Cerebellar cortex (tissue), 1 donor: ENCODE measurements at regions not wholly inside any gene's neighbourhood (a gene's known extent, or its start where the extent isn't known, plus 50 kb on each side); places are given as distances from the start of the nearest gene placed in this dataset.

ENCODE experiments used
- DNase-seq: peaks from one replicate; pipeline ENCODE4 v3.0.0-alpha.2; 2015; ENCODE audit warnings: low spot score

DNA sequence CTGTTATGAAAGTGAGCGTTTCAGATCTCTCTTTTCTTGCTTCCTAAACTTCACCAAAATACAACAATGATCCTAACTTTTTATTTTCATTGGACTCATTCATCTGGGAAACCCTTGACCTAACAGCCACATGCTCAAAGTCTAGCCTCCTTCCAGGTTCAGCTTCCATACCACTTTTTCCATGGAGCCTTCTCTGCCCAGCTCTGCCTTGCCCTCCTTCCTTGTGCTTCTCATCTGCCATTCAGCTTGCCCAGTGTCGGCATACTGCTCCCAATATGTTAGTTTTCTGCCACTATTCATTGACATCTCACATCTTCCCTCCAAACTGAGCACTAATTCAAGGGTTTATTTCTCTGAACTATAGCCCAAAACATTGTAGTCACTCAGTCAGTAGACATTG lies 214.7 kb downstream of the RAD51AP2 start:
- no peak for DNase-seq

DNA sequence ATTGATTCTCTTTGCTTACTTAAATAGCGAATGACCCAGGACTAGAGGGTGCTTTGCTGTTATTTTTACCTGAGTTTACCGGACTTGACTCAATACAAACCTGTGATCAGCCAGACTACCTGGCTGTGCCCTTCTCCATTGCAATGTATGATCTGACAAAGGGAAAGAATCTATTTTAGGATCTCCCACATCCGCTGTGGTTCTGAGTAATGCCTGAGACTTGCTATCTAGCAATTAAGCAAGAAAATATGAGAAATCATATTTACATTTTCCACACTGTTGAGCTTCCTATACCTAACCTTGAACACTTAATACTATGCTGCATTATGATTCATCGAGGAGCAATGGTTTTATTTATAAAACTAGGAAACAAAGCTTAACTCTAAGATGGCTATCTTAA lies 215.2 kb downstream of the RAD51AP2 start:
- DNase-seq: no peak

- DNase-seq: no peak
Measured at GRCh38 chr2:17302281-17302680, 216.0 kb downstream of the RAD51AP2 start.

DNA sequence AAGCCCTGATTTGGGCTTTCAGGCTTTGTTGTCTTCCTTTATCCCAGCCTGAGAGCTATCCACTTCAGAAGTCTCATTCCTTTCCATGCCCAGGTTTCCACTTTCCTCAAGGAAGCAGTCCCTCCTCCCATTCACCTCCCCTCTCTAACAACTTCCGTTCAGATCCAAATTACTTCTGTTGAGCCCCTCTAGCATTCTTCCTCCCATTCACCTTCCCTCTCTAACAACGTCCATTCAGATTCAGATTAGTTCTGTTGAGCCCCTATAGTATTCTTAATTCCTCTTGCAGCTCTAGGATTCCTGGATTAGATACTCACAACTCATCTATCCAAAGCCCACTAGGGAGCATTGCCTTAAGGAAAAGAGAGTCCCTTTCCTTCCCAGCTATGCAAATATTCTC lies 216.8 kb downstream of the RAD51AP2 start:
- no peak for DNase-seq

DNA sequence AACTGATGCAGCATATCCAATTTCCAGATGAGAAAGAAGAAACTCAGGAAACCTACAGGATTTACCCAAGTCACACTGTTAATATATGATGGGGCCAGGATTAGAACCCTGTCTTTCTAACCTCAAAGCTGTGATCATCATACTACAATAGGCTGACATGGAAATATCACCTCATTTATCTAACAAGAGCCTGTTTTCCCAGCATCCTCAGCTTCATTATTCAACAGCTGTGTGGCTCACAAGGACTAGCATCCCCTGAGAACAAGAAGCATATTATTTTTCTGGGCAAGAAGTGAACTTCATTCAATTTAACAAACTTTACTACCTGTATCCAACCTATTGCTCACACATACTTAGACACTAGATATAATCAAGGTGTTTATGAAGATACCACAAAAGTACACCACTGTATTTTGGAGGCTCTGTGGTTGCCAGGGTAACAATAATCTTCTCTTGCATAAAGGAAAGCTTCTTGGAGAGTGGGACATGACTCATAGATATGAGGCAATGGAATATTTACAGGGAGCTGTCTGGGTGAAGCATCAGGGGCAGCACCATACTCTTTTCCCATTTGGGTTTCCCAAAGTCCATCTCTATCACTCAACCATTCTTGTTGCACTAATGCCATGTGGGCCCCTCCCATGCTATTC lies 218.2 kb downstream of the RAD51AP2 start:
- no peak for DNase-seq

- DNase-seq: no peak
Measured at GRCh38 chr2:17298453-17298852, 219.8 kb downstream of the RAD51AP2 start.

DNA sequence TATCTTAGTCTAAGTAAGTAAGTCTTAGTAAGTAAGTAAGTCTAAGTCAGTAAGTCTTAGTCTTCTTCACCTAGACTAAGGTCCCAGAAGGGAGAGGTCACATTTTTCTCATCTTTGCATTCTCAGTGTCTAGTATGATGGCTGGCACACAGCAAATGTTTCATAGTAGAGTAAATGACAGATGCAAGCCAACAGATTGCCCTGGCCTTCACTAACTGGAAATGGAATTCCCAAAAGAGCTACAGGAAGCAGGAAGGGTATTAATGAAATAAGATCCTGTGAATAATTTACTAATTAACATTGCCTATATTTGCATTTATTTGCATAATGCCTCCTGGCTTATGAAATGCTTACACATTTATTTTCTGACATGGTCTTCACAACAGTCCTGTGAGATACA lies 221.6 kb downstream of the RAD51AP2 start:
- DNase-seq: peak; percentile 52

DNA sequence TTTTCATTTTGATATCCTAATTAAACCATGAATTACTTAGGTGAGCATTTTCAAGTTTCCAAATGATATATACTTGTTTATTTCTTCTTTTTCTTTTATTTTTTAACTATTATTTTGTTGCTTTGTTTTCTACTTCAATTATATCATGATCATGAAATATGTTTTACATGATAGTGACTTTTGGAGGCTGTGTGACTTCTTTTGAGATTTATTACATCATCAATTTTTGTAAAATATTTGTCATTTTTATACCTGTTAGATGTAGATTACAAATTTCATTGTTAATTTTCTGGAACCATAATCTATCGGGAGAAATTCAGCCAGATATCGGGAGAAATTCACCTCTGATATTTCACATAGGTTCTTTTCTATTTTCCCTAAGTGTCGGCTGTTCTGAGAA lies 228.6 kb downstream of the RAD51AP2 start:
- DNase-seq: no peak

DNA sequence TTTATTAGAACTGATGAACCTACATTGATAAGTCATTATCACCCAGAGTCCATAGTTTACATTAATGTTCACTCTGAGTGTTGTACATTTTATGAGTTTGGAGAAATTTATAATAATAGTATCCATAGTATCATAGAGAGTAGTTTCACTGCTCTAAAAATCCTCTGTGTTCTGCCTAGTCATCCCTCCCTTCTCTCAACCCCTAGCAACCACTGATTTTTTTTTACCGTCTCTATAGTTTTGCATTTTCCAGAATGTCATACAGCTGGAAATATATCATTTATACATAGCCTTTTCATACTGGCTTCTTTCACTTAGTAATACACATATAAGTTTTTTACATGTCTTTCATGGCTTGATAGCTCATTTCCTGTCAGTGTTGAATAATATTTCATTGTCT lies 231.1 kb downstream of the RAD51AP2 start:
- no peak for DNase-seq

DNA sequence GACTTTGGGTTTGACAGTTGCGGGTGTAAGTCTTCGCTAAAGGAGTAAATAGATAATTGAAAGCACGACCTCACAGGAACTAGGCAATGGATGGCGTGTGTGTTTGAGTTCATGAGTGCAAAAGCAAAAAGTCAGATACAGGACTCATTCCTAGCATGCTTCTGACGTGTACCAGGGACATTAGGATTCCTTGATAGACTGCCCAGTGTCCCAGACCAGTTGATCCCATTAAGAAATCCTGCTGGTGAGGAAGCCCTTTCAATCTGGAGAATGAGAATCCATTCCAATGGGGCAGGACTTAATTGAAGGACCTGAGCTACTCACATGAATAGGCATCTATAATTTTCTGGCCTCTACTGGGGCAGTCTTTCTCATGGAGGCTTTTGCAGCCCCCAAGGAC lies 235.4 kb downstream of the RAD51AP2 start:
- no peak for DNase-seq

DNA sequence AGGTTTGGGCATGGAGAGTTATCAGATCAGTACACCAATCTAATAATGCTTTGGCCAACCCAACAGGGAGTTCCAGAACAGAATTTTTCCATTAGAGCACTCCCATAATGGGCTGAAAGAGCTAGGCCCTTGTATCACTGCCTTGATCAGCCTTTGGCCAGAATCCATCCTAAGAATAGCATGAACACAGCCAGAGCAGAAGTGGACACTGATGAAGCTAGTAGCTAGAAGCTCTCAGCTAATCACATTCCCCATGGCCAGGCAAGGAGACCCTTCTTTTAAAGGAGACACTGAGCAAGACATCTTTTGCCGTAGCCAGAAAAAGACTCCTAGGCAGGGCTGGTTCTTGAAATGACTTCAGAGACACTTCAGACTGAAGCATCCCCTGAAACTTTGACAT lies 236.0 kb downstream of the RAD51AP2 start:
- DNase-seq: no peak

GRCh38 chr2:17276220-17276619 lies 242.0 kb downstream of the RAD51AP2 start:
- DNase-seq: no peak

DNA sequence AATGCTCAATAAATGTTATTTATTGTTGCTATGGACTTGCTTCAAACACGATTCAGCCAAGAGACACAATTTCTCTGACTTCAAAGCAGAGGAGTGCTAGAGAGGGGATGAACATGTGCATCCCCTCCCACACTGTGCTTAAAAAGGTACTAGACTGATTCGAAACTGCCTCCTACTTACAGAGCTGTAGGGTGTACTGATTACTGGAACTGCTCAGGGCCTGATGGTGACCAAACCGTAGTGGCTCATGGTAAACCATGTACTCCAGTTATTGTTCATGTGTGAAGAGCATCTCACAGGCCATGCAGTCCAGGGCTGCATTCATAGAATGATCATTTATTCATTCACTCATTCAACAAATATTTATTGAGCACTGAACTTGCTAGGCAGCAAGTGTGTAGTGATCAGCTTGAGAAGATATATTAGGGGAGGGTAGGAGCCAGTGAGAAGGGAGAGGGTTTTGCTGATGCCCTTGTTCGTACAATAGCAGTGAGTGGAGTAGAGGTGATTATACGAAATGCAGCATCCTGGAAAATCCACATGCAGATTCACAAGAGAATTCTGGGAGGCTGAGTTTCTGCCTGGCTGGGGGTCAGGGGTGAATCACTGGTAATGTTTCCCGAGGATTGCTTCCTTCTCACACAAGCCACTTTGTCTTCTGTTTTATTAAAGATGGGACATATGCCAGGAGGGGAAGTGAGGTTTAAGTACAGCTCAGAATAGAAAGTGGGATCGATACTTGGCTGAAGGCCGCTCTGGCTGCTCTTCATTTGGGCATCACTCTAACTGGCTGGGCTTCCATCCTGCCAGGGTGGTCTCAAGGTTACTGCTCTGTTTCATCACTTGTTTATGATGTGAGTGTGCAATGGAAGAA lies 245.4 kb downstream of the RAD51AP2 start:
- no peak for DNase-seq

- no peak for DNase-seq
Measured at GRCh38 chr2:17272170-17272569, 246.1 kb downstream of the RAD51AP2 start.

GRCh38 chr2:17271416-17271815 lies 246.8 kb downstream of the RAD51AP2 start:
- no peak for DNase-seq

DNA sequence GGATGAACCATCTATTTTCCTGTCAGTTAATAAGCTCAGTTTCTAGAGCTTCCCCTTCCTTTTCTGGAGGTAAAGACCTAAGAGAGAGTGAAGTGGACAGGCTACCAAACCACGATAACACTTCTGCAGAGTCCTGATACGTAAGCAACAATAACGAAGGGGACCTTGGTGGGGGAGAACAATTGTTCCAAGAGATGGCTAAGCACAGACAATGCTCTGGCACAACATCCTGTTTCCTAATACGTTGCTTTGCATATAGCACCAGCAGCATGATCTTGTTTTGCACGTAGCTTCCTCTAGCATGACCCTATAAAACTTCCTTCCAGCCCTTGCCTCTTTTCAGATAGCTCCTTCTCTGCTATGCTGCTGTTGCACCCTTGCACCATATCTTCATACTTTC lies 247.3 kb downstream of the RAD51AP2 start:
- DNase-seq: no peak

GRCh38 chr2:17263570-17263968 lies 254.7 kb downstream of the RAD51AP2 start:
- DNase-seq: no peak

DNA sequence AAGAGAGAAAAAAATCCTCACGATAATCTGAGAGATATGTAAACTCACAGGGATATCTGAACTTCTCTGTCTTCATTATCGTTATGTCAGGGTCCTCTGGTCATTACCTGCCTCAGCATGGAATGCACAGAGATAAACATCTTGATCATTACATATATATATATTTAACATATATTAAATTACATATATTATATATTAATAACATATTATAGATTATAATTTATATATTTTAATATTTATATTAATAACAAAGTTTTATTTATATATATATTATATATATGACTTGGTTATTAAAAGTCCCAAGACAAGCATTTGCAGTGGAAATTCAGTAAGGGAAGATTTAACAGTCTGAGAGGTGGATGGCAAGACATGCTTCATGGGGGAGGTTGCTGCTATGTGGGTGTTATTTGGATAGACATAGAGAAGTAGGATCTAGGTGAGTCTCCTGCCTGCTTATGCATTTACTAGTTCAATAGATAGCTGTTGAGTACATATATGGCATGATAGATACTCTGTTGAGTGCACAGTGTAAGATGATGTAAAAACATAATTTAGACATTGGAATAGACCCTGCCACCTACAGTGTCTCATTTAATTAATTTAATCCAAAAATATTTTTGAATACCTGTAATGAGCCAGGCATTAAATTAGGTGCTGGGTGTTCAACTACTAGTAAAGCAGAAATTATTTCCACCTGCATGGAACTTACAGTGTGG lies 255.2 kb downstream of the RAD51AP2 start:
- DNase-seq: no peak

DNA sequence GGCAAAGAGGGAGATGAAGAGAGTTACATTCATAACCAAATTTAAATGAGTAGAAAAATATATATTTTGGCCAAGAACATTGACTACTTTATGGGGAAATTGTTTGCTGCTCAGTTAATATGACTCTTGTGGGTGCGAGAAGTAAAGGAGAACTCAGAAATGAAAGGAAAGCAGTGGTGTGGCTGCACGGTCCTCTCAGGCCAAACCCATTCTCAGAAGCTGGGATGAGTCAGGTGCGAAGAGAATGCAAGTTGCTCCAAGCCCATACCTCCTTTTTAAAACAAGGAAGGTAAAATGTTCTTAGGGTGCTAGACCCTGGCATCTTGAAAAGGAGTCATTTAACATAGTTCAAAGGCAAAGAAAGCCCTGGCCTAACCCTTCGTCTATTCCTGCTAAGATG lies 258.6 kb downstream of the RAD51AP2 start:
- no peak for DNase-seq

GRCh38 chr2:17258861-17259260 lies 259.4 kb downstream of the RAD51AP2 start:
- DNase-seq: no peak

DNA sequence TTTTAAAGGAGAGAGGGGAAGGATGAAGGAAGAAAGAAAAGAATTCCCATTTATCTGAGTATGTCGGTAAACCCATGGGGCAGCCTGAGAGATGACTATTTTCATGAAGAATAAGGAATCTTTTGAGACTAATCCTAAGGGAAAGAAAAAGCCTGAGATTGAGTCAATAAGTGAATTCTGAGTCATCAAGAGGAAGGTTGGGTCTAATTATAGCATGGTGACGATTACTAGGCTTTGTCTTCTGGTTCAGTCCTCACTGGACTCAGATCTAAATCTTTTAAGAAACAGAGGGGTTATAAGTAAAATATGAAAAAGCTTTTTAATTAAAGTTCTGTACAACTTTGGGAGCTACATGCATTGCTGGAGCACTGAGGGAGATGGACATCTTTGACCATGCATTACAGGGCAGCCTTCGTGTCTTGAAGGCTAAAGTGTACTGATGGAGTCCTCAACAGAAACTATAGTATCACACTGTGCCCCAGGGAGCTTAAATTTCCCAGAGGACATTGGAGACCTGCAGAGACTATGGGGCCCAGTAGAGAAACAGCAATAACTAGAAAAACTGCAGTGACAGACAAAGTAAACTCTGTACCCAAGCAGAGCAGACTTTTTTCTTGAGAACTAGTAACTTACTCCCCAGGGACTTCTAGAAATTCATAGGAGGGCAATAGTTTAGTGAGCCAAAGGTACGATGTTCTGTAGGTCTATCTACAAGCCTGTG lies 260.9 kb downstream of the RAD51AP2 start:
- DNase-seq: no peak

DNA sequence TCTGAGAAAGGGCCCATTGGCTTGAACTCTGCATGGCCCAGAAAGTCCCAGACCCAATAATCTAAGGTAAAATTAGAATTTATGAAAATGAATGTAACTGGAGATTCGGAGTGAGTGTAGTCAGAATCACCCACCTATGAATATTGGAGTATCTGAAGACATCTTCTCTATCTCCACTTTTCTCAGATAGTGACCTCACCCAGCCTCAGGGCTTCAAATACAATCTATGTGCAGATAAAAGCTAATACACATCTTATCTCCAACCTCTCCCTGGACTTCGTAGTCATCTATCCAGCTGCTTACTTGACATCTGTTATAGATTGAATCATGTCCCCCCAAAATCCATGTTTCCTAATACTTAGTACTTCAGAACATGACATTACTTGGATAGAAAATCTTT lies 263.2 kb downstream of the RAD51AP2 start:
- DNase-seq: no peak
